ENCODE measurements at regions not wholly inside any gene's neighbourhood (a gene's known extent, or its start where the extent isn't known, plus 50 kb on each side); places are given as distances from the start of the nearest gene placed in this dataset.

DNA sequence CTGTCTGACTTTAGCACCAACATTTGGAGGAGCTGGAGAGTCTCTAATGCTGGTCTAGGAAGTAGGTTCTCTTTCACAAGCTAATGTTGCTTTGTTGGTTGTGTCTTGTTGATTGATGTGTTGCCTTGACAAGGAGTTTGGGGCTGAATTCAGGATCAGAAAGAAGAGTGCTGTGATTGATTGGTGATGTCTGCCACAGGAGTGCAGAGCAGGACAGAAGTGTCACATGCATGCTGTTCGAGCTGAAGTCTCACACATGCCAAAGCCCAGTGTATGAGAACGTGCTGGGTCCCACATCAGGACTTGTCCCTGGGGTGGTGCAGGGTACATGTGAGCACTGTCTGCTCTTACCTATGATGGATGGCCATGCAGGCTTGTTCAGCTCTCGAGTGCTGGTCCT lies 694.4 kb downstream of the MATN1 start:
- TF ChIP-seq POLR2A (IDR thresholded peaks at IDR 0.05; ENCODE audit: insufficient read depth in 1 of 2, low read depth in 2 of 2, low read length in 2 of 2), result no peak
- no peak for TF ChIP-seq KLF16 (CRISPR knock-in tag; IDR thresholded peaks at IDR 0.05)
- TF ChIP-seq ZNF737 (CRISPR knock-in tag; IDR thresholded peaks at IDR 0.05; ENCODE audit: borderline replicate concordance), result no peak
- no peak for TF ChIP-seq EP300 (IDR thresholded peaks at IDR 0.05; ENCODE audit: low read depth in 2 of 2, low read length in 2 of 2)
- no peak for TF ChIP-seq EP300 (CRISPR knock-in tag; IDR thresholded peaks at IDR 0.05; ENCODE audit: borderline replicate concordance)
- TF ChIP-seq CTCF (CRISPR knock-in tag; IDR thresholded peaks at IDR 0.05), result no peak
- no peak for TF ChIP-seq MAX (IDR thresholded peaks at IDR 0.05)
- TF ChIP-seq ZNF768 (CRISPR knock-in tag; IDR thresholded peaks at IDR 0.05), result no peak
